ENCODE measurements at regions not wholly inside any gene's neighbourhood (a gene's known extent, or its start where the extent isn't known, plus 50 kb on each side); places are given as distances from the start of the nearest gene placed in this dataset.

GRCh38 chr3:158882445-158882844 lies 80.6 kb downstream of the MFSD1 start:
- no peak overlapping the region for H3K4me3 ChIP-seq (ENCODE audit: low read depth, low read length)
- TF ChIP-seq CTCF (IDR thresholded peaks at IDR 0.05; ENCODE audit: low read depth, low read length), result no peak

- no peak for TF ChIP-seq CTCF (IDR thresholded peaks at IDR 0.05; ENCODE audit: low read depth, low read length)
- H3K4me3 ChIP-seq (ENCODE audit: low read depth, low read length), result no peak overlapping the region
These were observed 94.9 kb downstream of the MFSD1 start for GRCh38 chr3:158896729-158897128.

GRCh38 chr3:158906749-158907148 lies 104.9 kb downstream of the MFSD1 start:
- TF ChIP-seq CTCF (IDR thresholded peaks at IDR 0.05; ENCODE audit: low read depth, low read length), result no peak

GRCh38 chr3:158908187-158908734 lies 106.4 kb downstream of the MFSD1 start:
- H3K4me3 ChIP-seq (ENCODE audit: low read depth, low read length), result no peak overlapping the region
- TF ChIP-seq CTCF (IDR thresholded peaks at IDR 0.05; ENCODE audit: low read depth, low read length), result no peak

More at GRCh38 chr3:158906749-158907148, 104.9 kb downstream of the MFSD1 start:
- H3K4me3 ChIP-seq (ENCODE audit: low read depth, low read length), result no peak overlapping the region

GRCh38 chr3:158909870-158910269 lies 108.0 kb downstream of the MFSD1 start:
- TF ChIP-seq CTCF (IDR thresholded peaks at IDR 0.05; ENCODE audit: low read depth, low read length), result no peak
- H3K4me3 ChIP-seq (ENCODE audit: low read depth, low read length), result no peak overlapping the region

- H3K4me3 ChIP-seq (ENCODE audit: low read depth, low read length), result no peak overlapping the region
- TF ChIP-seq CTCF (IDR thresholded peaks at IDR 0.05; ENCODE audit: low read depth, low read length), result no peak
These were observed 109.7 kb downstream of the MFSD1 start for GRCh38 chr3:158911586-158911985.

GRCh38 chr3:158912188-158912587 lies 110.3 kb downstream of the MFSD1 start:
- H3K4me3 ChIP-seq (ENCODE audit: low read depth, low read length), result no peak overlapping the region
- no peak for TF ChIP-seq CTCF (IDR thresholded peaks at IDR 0.05; ENCODE audit: low read depth, low read length)

Measured in WI38 (cell line).